GM18858 (cell line): ENCODE measurements at regions not wholly inside any gene's neighbourhood (a gene's known extent, or its start where the extent isn't known, plus 50 kb on each side); places are given as distances from the start of the nearest gene placed in this dataset.
"Not testable (repeated sequence)": the region's sequence is repeated elsewhere in the genome, so short reads cannot be mapped to it uniquely, and the experiment has no call there.

Experiments
- ATAC-seq: cut with Tn5 transposase; IDR thresholded peaks from one replicate; pipeline ENCODE4 v1.9.1; 2021; ENCODE audit not compliant: unreplicated experiment

GRCh38 chr5:126098330-126099017 lies 324.7 kb upstream of the GRAMD2B start:
- ATAC-seq: no peak

DNA sequence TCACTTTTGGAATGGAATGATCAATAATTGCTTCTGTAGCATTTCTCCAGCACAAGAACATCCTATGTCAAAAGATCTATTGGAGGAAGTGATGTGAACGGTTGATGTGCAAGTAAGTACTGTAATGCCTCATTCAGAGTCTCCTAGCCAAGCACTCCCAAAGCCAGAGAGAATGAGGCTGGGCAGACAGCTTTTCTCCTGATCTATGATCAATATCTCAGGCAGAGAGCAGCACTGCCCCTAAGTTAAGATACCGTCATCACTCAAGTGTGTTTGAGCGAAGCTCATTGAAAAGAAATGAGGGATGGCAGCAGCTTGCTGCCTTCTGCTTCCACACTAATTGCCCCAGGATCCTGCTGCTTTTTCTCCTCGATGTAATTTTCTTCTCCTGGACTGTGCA lies 324.1 kb upstream of the GRAMD2B start:
- ATAC-seq: no peak

- ATAC-seq: no peak
Observed at GRCh38 chr5:126100767-126101166, 322.4 kb upstream of the GRAMD2B start.

DNA sequence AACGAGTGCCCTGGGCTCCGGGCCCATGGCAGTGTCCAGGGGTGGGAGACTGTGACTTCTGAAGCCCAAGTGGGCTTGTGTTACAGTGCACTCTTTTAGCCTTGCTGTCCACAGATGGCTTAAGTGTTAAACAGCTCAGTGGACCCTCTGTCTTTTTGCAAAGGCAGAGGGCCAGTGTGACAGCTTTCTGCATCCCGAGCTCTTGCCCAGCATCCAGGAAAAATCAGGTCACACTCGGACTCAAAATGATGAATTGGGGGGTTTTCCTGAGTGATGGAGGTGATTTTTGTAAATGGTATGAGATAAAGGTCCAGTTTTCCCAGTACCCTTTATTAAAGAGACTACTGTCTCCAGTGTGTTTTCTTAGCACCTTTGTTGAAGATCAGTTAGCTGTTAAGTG lies 321.3 kb upstream of the GRAMD2B start:
- no peak for ATAC-seq

DNA sequence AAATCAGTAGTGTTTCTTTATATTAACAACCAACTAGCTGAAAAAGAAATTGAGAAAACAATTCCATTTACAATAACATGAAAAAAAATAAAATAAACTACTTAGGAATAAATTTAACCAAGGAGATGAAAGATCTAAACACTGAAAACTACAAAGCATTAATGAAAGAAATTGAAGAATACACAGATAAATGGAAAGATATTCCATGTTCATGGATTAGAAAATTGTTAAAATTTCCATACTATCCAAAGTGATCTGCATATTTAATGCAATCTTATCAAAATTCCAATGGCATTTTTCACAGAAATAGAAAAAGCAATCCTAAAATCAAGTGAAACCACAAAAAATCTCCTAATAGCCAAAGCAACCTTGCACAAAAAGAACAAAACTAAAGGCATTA lies 320.2 kb upstream of the GRAMD2B start:
- no peak for ATAC-seq

GRCh38 chr5:126103868-126104267 lies 319.3 kb upstream of the GRAMD2B start:
- ATAC-seq: no peak

GRCh38 chr5:126104341-126104740 lies 318.9 kb upstream of the GRAMD2B start:
- no peak for ATAC-seq

DNA sequence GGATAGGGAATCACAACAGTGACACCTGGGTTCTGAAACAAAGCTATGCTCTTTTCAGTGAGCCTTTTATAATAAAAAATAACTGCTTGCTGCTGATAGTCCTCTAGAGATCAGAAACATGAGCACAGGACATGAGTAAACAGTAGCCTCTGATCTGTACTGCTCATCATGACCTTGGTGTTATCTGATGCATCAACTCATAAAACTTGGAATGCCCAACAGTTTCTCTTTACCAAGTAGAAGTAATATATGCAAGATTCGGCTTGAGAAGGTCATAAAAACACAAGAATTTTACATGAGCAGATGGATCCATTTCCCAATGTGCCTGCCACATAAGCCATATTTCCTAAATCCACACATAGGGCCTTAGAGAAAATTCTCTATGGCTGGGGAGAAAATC lies 318.3 kb upstream of the GRAMD2B start:
- ATAC-seq: no peak

- no peak for ATAC-seq
Observed at GRCh38 chr5:126106029-126106428, 317.2 kb upstream of the GRAMD2B start.

- no peak for ATAC-seq
Observed at GRCh38 chr5:126107381-126107780, 315.8 kb upstream of the GRAMD2B start.

- no peak for ATAC-seq
Observed at GRCh38 chr5:126108470-126108869, 314.7 kb upstream of the GRAMD2B start.

DNA sequence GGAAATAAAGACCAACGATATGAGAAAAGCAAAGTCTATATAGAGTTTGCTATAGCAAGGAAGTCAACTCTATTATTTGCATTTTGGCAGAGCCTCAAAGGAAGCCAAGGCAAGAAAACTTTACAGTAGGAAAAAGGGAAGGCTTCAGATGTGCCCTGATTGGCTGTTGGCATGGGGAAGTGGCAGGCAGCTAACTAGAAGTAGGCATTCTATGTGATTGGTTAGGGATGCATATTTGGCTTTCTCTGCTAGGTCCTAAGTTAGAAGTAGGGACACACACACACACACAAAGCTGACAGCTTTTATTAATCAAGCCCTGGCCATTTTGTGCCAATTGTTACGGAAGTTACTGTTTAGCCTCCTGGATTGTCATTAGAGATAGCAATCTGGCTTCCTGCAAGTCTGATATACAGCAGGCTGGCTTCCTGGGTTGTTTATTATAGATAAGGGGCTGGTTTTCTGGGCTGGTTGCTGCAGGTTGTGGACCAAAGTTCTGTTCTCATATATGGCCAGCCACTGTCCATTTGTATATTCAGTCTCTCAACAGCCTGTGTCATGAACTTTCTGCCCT lies 308.1 kb upstream of the GRAMD2B start:
- no peak for ATAC-seq

DNA sequence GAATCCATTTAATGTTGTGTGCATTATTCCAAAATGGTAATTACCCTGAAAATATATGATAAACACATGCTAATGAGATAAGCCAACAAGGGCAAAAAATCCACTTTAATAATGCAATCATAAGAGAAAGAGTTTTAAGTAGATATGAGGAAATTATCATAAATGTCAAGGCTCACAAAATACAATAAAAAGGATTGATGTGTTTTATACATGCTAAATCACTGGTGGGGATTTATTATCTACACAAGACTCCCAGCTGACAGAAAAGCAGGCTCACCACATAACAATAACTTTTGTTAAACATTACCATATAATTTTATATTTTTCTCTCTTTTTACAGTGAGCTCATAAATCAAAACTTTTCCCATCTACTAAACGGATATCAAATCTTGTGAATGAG lies 306.2 kb upstream of the GRAMD2B start:
- no peak for ATAC-seq

DNA sequence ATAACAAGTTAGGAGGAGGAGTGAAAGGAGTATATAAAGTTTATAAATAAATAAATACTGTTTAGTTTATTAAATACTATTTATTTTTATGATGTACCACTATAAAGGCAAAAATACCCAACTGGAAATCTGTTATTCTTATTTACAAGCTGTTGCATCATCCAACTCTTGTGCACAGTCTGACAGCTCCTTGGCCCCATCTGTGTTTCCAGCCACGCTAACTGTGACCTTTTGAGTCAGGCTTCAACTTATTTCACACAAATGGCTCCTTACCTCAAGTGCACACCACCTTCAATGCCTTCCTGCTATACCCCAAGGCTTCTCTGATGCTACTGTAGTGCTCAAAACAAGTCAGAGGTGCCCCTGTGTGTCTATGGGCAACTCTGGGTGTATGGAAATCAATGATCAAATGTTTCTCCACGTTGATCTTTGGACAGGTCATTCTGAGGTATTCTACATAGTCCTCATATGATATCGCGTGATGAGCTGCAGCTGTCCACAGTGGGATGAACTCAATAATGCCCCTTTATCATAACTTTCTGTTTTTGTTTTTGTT lies 303.2 kb upstream of the GRAMD2B start:
- no peak for ATAC-seq

DNA sequence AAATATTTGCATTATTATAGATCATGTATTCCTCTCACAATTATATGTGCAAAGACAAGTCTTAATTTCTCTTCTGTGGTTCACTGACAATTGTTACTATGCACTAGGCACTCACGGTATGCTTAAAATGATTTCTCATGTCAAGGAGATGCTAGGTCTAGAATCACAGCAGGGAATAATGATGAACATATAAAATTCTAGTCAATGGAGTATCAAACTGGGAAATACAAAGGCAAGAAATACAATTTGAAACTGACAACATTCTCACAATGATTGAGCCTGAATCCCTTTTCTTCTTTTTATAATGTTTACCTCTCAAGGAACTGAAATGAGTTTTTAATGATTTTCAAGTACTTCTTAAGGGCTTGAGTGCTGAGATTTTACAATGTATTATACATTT lies 302.3 kb upstream of the GRAMD2B start:
- ATAC-seq: no peak

DNA sequence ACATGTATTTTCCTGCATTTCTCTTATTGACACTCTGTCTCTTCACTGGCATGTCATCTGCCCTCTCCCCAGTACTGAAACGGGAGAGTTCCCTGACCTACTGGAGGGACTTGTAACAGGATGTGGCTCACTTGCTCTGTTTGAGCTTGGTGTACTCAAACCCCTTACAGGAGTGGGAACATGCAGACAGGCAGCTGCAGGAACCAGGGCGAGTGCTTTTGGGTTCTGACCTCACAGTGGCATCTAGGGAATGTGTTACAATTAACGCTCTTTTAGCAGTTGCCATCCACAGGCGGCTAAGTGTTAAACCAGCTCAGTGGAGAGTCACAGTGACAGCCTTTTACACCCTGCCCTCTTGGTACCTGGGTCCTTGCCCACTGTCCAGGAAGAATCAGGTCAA lies 300.3 kb upstream of the GRAMD2B start:
- no peak for ATAC-seq

DNA sequence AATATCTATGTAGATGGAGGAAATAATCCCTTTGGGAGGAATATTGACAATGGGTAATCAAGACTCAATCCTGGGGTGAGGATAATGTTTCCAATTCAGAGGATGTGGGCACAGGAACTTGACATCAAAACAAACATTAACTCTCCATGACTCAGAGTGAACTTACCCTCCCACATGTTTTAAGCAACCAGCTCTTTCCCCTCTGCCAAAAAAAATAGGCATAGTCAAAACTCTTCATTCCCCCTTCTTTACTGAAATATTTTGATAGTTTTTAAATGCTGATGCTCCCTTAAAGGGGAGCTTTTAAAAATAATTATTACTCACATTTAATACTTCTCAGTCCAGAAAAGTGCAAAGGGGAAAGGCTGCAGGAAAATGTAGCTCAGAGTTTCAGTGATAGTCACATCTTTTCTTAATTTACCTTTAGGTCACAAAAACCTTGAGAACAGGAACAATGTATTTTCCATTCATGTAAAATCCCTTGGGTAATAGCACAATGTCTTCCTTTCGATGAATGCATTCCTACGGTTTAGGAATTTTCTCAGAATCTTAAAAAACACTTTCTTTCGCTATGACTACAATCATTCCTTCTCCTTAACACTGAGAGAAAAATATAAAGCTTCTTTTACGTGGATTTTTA lies 298.4 kb upstream of the GRAMD2B start:
- no peak for ATAC-seq

GRCh38 chr5:126125407-126125806 lies 297.8 kb upstream of the GRAMD2B start:
- ATAC-seq: no peak

DNA sequence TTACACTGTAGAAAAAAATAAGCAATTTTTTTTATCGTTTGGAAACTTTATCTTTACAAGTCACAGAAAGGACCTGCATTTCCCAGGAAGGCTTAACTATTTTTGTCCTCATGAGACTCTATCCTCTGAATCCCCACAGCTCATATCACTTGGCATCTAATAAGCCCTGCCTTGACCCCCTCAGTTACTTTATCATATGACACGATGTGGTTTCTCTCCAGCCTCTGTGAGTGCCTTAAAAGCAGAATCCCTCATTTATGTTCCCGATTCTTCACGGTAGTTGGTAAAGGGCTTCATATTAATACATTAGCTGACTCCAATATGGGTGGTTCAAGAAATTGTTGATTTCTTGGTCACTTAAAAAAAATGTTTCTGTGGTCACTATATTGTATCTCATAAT lies 296.6 kb upstream of the GRAMD2B start:
- no peak for ATAC-seq

DNA sequence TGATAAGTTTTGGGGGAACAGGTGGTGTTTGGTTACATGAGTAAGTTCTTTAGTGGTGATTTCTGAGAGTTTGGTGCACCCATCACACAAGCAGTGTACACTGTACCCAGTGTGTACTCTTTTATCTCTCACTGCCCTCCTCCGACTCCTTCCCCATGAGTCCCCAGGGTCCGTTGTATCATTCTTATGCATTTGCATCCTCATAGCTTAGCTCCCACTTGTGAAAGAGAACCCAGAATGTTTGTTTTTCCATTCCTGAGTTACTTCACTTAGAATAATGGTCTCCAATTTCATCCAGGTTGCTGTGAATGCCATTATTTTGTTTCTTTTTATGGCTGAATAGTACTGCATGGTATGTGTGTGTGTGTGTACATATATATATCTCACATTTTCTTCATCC lies 295.8 kb upstream of the GRAMD2B start:
- ATAC-seq: not testable (repeated sequence)

GRCh38 chr5:126129431-126129830 lies 293.8 kb upstream of the GRAMD2B start:
- no peak for ATAC-seq

DNA sequence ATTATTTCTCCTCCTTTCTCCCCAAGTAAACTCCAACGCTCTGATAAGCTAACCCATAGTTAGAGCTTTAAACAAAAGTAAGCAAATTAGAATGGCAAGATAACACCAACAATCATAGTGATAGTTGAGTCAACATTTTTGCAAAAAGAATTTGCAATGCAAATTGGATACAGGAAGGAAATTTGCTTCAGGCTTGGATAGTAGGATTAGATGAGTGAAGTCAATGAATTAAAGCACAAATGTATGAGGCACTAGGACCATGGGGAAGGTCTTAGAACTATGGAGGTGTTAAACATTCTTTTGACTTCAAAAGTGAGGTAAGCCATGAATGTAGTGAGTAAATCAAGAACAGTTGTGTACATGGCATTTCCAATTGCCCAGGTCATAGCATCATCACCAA lies 289.8 kb upstream of the GRAMD2B start:
- no peak for ATAC-seq
